PC-3 (cell line): ENCODE measurements at regions not wholly inside any gene's neighbourhood (a gene's known extent, or its start where the extent isn't known, plus 50 kb on each side); places are given as distances from the start of the nearest gene placed in this dataset.

Source experiments
- ATAC-seq: fragments of 200-7000 bp; cut with Tn5 transposase; 2 replicates; pipeline ENCODE4 v1.9.1; 2020; ENCODE audit warnings: mild to moderate bottlenecking, moderate library complexity
- BruUV-seq: library from RNA; stranded (reverse); fragments of 400-500 nt; replicated peaks from 2 replicates; lab custom pipeline; 2021; lab: Mats Ljungman, UMichigan
- CTCF ChIA-PET: fragments of 300-600 bp; sonication (Branson Sonifier 250); formaldehyde crosslinking; loops from one replicate; lab custom pipeline; 2022; ENCODE audit warnings: antibody characterized with exemption; lab: Charles Lee
- POLR2A ChIA-PET: fragments of 300-600 bp; sonication (Branson Sonifier 250); formaldehyde crosslinking; loops from one replicate; lab custom pipeline; 2022; ENCODE audit warnings: antibody characterized with exemption; ENCODE audit not compliant: unreplicated experiment; lab: Charles Lee
- DNase-seq: peaks from one replicate; pipeline ENCODE4 v3.0.0-alpha.2; 2015
- H2AFZ ChIP-seq: fragments of 300-600 bp; sonication (generic); 2 replicates; pipeline ENCODE4 v1.6.0; 2016; ENCODE audit warnings: antibody characterized with exemption, low read length
- H3F3A ChIP-seq: fragments of 300-600 bp; sonication (generic); one replicate; pipeline ENCODE4 v1.6.0; 2017; ENCODE audit warnings: antibody characterized with exemption, low read length, control low read depth, mild to moderate bottlenecking; ENCODE audit not compliant: unreplicated experiment
- H3K27ac ChIP-seq: fragments of 300-600 bp; sonication (generic); 2 replicates; pipeline ENCODE4 v1.5.1; 2016; ENCODE audit warnings: mild to moderate bottlenecking, low read length
- H3K27me3 ChIP-seq: fragments of 300-600 bp; sonication (generic); 2 replicates; pipeline ENCODE4 v1.6.1; 2016; ENCODE audit warnings: low read length, mixed read lengths
- H3K36me3 ChIP-seq: fragments of 300-600 bp; sonication (generic); 2 replicates; pipeline ENCODE4 v1.6.1; 2016; ENCODE audit warnings: low read depth, mixed run types, low read length, mixed read lengths
- H3K4me1 ChIP-seq: fragments of 300-600 bp; sonication (generic); 2 replicates; pipeline ENCODE4 v1.5.1; 2016; ENCODE audit warnings: low read length; ENCODE audit not compliant: insufficient read depth
- H3K4me2 ChIP-seq: fragments of 300-600 bp; sonication (generic); 2 replicates; pipeline ENCODE4 v1.6.0; 2016; ENCODE audit warnings: low read length
- H3K4me3 ChIP-seq: fragments of 300-600 bp; sonication (generic); 2 replicates; pipeline ENCODE4 v1.5.1; 2016; ENCODE audit warnings: mild to moderate bottlenecking, low read length, mixed read lengths
- H3K79me2 ChIP-seq: fragments of 300-600 bp; sonication (generic); 2 replicates; pipeline ENCODE4 v1.6.1; 2017; ENCODE audit warnings: low read length, mixed read lengths
- H3K9ac ChIP-seq: fragments of 300-600 bp; sonication (generic); 2 replicates; pipeline ENCODE4 v1.6.0; 2016; ENCODE audit warnings: mild to moderate bottlenecking, low read length
- H3K9me2 ChIP-seq: fragments of 300-600 bp; sonication (generic); replicated peaks from 2 replicates; pipeline ENCODE4 v1.6.1; 2016; ENCODE audit warnings: mixed run types, low read length, mixed read lengths
- H3K9me3 ChIP-seq: fragments of 300-600 bp; sonication (generic); 2 replicates; pipeline ENCODE4 v1.6.1; 2016; ENCODE audit warnings: low read length, mixed read lengths
- H4K20me1 ChIP-seq: fragments of 300-600 bp; sonication (generic); 2 replicates; pipeline ENCODE4 v1.6.1; 2016; ENCODE audit warnings: low read length, mixed read lengths
- EZH2 ChIP-seq: fragments of 300-600 bp; sonication (generic); IDR thresholded peaks from one replicate; pipeline ENCODE4 v1.6.1; 2017; ENCODE audit warnings: antibody characterized with exemption, mild to moderate bottlenecking, low read length; ENCODE audit not compliant: unreplicated experiment
- EZH2phosphoT487 ChIP-seq: fragments of 300-600 bp; sonication (generic); IDR thresholded peaks from 2 replicates; pipeline ENCODE4 v1.6.1; 2018; ENCODE audit warnings: mild to moderate bottlenecking, antibody characterized with exemption, low read length, borderline replicate concordance
- intact Hi-C: fragments of 100-400 bp; cut with micrococcal nuclease; formaldehyde crosslinking; loops from 2 replicates; pipeline ENCODE4 v1.9.0; 2023
- TF ChIP-seq, protein P1 (sequence below): fragments of 300-600 bp; sonication (generic); conservative IDR thresholded peaks from 2 replicates; pipeline ENCODE4 v1.5.1; 2017; ENCODE audit warnings: antibody characterized with exemption, low read depth, mild to moderate bottlenecking, low read length

DNA sequence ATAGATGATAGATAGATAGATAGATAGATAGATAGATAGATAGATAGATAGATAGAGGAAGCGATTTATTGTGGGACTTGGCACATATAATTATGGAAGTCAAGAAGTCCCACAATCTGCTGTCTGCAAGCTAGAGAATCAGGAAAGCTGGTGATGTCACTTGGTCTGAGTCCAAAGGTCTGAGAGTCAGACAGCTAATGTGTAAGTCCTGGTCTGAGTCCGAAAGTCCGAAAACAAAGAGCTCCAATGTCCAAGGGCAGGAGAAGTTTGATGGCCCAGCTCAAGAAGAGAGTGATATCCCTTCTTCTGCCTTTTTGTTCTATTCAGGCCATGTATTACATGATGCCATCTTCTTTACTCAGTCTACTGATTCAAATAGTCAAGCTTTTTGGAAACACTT is 53.8 kb upstream of the TCF7L2 start:
- Histone ChIP-seq H3K9me3 (no peaks in the 10 kb centered on the region), H3K9me2 (no peaks in the 10 kb centered on the region), H3K79me2 (no peaks in the 10 kb centered on the region), H3F3A (no peaks in the 10 kb centered on the region), H3K4me3 (no peak overlapping the region), H3K36me3 (no peaks in the 10 kb centered on the region), H3K4me2 (no peak overlapping the region), H3K27me3 (no peaks in the 10 kb centered on the region), H4K20me1 (no peaks in the 10 kb centered on the region), H3K4me1 (no peaks in the 10 kb centered on the region), H3K9ac (no peak overlapping the region), H2AFZ (no peak overlapping the region), H3K27ac (no peak overlapping the region)
- DNase-seq (no peak), ATAC-seq (no peak)
- TF ChIP-seq EZH2phosphoT487 (no peak), EZH2 (no peak)
- TF ChIP-seq, protein P1, sequence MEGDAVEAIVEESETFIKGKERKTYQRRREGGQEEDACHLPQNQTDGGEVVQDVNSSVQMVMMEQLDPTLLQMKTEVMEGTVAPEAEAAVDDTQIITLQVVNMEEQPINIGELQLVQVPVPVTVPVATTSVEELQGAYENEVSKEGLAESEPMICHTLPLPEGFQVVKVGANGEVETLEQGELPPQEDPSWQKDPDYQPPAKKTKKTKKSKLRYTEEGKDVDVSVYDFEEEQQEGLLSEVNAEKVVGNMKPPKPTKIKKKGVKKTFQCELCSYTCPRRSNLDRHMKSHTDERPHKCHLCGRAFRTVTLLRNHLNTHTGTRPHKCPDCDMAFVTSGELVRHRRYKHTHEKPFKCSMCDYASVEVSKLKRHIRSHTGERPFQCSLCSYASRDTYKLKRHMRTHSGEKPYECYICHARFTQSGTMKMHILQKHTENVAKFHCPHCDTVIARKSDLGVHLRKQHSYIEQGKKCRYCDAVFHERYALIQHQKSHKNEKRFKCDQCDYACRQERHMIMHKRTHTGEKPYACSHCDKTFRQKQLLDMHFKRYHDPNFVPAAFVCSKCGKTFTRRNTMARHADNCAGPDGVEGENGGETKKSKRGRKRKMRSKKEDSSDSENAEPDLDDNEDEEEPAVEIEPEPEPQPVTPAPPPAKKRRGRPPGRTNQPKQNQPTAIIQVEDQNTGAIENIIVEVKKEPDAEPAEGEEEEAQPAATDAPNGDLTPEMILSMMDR: no peak
- intact Hi-C loops: no loop called here
- BruUV-seq: no TSS peak
- ChIA-PET CTCF (no interaction called here), POLR2A (no interaction called here)

GRCh38 chr10:112896722-112897121 is 53.3 kb upstream of the TCF7L2 start:
- no peaks in the 10 kb centered on the region for H3K4me1 ChIP-seq
- H3K36me3 ChIP-seq: no peaks in the 10 kb centered on the region
- H3K27ac ChIP-seq: no peak overlapping the region
- no peaks in the 10 kb centered on the region for H4K20me1 ChIP-seq
- no peak for DNase-seq
- H3K79me2 ChIP-seq: no peaks in the 10 kb centered on the region
- POLR2A ChIA-PET: no interaction called here
- H3K27me3 ChIP-seq: no peaks in the 10 kb centered on the region
- H3F3A ChIP-seq: no peaks in the 10 kb centered on the region
- no peak for TF ChIP-seq EZH2phosphoT487
- TF ChIP-seq EZH2: no peak
- TF ChIP-seq, protein P1: no peak
- H2AFZ ChIP-seq: no peak overlapping the region
- ATAC-seq: no peak
- H3K9ac ChIP-seq: no peak overlapping the region
- BruUV-seq: no TSS peak
- H3K4me2 ChIP-seq: no peak overlapping the region
- CTCF ChIA-PET: no interaction called here
- no peaks in the 10 kb centered on the region for H3K9me2 ChIP-seq
- H3K4me3 ChIP-seq: no peak overlapping the region
- H3K9me3 ChIP-seq: no peaks in the 10 kb centered on the region
- intact Hi-C loops: no loop called here

DNA sequence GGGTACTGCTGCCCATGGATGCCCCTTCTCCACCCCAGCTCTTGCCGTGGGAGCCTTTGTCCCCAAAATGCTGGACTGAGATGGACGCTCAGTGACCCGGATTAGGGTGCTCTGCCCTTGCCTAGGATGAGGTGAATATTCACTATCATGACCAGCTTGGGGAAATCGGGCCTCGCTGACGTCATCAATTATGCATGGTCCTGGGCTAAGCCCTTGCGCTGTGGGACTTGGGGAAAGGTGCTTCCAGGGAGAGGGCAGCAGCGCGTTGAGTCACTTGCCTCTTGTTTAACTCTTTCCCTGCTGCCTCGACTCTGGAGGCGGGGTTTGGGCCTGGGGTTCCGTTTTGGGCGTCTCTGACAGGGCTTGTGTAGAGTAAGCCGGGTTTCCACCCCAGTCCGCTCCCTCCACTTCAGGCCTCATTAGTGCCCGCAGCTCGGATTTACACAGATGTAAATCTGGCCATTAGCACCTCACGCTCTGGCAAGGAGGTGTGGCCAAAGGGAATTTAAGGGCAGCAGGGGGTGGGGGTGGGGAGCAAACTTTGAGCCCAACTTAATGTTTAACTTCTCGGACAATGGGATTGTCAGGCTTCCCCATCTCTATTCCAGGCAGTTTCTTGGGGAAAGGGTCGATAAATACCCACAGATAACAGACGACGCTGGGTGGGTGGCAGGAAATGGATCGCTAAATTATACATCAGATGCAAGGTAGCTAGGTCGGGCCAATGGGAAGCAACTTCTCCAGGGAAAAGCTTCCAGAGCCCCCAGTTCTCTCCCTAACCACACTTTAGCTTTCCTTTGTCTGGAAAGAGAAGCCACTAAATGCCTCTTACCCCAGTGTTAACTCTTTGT is 51.3 kb upstream of the TCF7L2 start:
- no peak for DNase-seq

More for the DNA sequence above, 51.3 kb upstream of the TCF7L2 start:
- ChIA-PET CTCF (no interaction called here), POLR2A (interaction anchor here (0.6 kb wide), 1 partner anchor 594 kb away, joined by 3 read pairs; no protein-coding TSS in a partner anchor)
- Histone ChIP-seq H3K79me2 (no peaks in the 10 kb centered on the region), H3K4me3 (no peak overlapping the region), H3K4me2 (no peak overlapping the region), H3K36me3 (no peaks in the 10 kb centered on the region), H3K27me3 (no peaks in the 10 kb centered on the region), H4K20me1 (no peaks in the 10 kb centered on the region), H3K4me1 (no peaks in the 10 kb centered on the region), H2AFZ (no peak overlapping the region), H3K9me3 (no peaks in the 10 kb centered on the region), H3K9ac (no peak overlapping the region), H3F3A (no peaks in the 10 kb centered on the region), H3K9me2 (no peaks in the 10 kb centered on the region), H3K27ac (no peak overlapping the region)
- no TSS peak for BruUV-seq
- ATAC-seq: no peak
- TF ChIP-seq EZH2phosphoT487: no peak
- TF ChIP-seq, protein P1: no peak
- no peak for TF ChIP-seq EZH2
- intact Hi-C loops: no loop called here
